ENCODE measurements at regions not wholly inside any gene's neighbourhood (a gene's known extent, or its start where the extent isn't known, plus 50 kb on each side); places are given as distances from the start of the nearest gene placed in this dataset.

- intact Hi-C loops (cut with DNase I, micrococcal nuclease) = loop anchor here in 1 of 2 experiments (5.0 kb wide), 1 partner anchor 181 kb away; no protein-coding TSS in a partner anchor
- Mint-ChIP-seq H3K36me3 (ENCODE audit: low read depth) (no peaks in the 10 kb centered on the region), H3K27me3 (peaks cover 12% of the 10 kb centered on the region), H3K4me1 (no peaks in the 10 kb centered on the region), H3K9me3 (ENCODE audit: low read depth) (no peaks in the 10 kb centered on the region), H3K27ac (no peak overlapping the region), H3K4me3 (no peak overlapping the region)
- DNase-seq = no peak
- ATAC-seq = no peak
- CTCF ChIA-PET = no interaction called here
- POLR2A ChIA-PET = no interaction called here
Measured at GRCh38 chr18:76578571-76579300, 83.7 kb upstream of the ZNF516 start.

- Mint-ChIP-seq H3K4me3 (no peak overlapping the region), H3K36me3 (ENCODE audit: low read depth) (no peaks in the 10 kb centered on the region), H3K9me3 (ENCODE audit: low read depth) (no peaks in the 10 kb centered on the region), H3K4me1 (no peaks in the 10 kb centered on the region), H3K27me3 (peaks cover 10% of the 10 kb centered on the region), H3K27ac (no peak overlapping the region)
- DNase-seq = no peak
- ATAC-seq = no peak
- intact Hi-C loops (cut with DNase I, micrococcal nuclease) = loop anchor here in 1 of 2 experiments (5.0 kb wide), 1 partner anchor 166 kb away; no protein-coding TSS in a partner anchor
- POLR2A ChIA-PET = no interaction called here
- CTCF ChIA-PET = no interaction called here
Measured at GRCh38 chr18:76573325-76574025, 78.4 kb upstream of the ZNF516 start.

- CTCF ChIA-PET = interaction anchor here (0.7 kb wide), 1 partner anchor 174 kb away, joined by 3 read pairs; no protein-coding TSS in a partner anchor
- no peak overlapping the region for H3K4me3 Mint-ChIP-seq
- POLR2A ChIA-PET = no interaction called here
- no peaks in the 10 kb centered on the region for H3K36me3 Mint-ChIP-seq (ENCODE audit: low read depth)
- DNase-seq (no peak), ATAC-seq (no peak)
- no peaks in the 10 kb centered on the region for H3K9me3 Mint-ChIP-seq (ENCODE audit: low read depth)
- intact Hi-C loops (cut with DNase I, micrococcal nuclease) = loop anchor here in 1 of 2 experiments (5.0 kb wide), 1 partner anchor 165 kb away; no protein-coding TSS in a partner anchor
- H3K4me1 Mint-ChIP-seq = no peaks in the 10 kb centered on the region
- no peak overlapping the region for H3K27ac Mint-ChIP-seq
- peaks cover 10% of the 10 kb centered on the region for H3K27me3 Mint-ChIP-seq
Measured at GRCh38 chr18:76572518-76573247, 77.6 kb upstream of the ZNF516 start.

- no peak for DNase-seq
Measured at GRCh38 chr18:76571689-76572088, 76.6 kb upstream of the ZNF516 start.

GRCh38 chr18:76570856-76571255 is 75.8 kb upstream of the ZNF516 start:
- peaks cover 10% of the 10 kb centered on the region for H3K27me3 Mint-ChIP-seq
- DNase-seq (no peak), ATAC-seq (no peak)
- no peak overlapping the region for H3K4me3 Mint-ChIP-seq
- no peaks in the 10 kb centered on the region for H3K36me3 Mint-ChIP-seq (ENCODE audit: low read depth)
- no peaks in the 10 kb centered on the region for H3K9me3 Mint-ChIP-seq (ENCODE audit: low read depth)
- intact Hi-C loops (cut with DNase I, micrococcal nuclease) = loop anchor here in 1 of 2 experiments (5.0 kb wide), 1 partner anchor 164 kb away; no protein-coding TSS in a partner anchor
- H3K4me1 Mint-ChIP-seq = no peaks in the 10 kb centered on the region
- ChIA-PET CTCF (interaction anchor here (0.6 kb wide), 1 partner anchor 227 kb away, joined by 3 read pairs; no protein-coding TSS in a partner anchor), POLR2A (no interaction called here)
- H3K27ac Mint-ChIP-seq = no peak overlapping the region

More at GRCh38 chr18:76571689-76572088, 76.6 kb upstream of the ZNF516 start:
- ATAC-seq = no peak
- no peak overlapping the region for H3K4me3 Mint-ChIP-seq
- no peak overlapping the region for H3K27ac Mint-ChIP-seq
- no peaks in the 10 kb centered on the region for H3K4me1 Mint-ChIP-seq
- H3K27me3 Mint-ChIP-seq = peaks cover 11% of the 10 kb centered on the region
- intact Hi-C loops (cut with DNase I, micrococcal nuclease) = loop anchor here in 1 of 2 experiments (5.0 kb wide), 1 partner anchor 164 kb away; no protein-coding TSS in a partner anchor
- H3K36me3 Mint-ChIP-seq (ENCODE audit: low read depth) = no peaks in the 10 kb centered on the region
- ChIA-PET POLR2A (no interaction called here), CTCF (interaction anchor here (0.7 kb wide), 1 partner anchor 13 kb away, joined by 3 read pairs; no protein-coding TSS in a partner anchor)
- H3K9me3 Mint-ChIP-seq (ENCODE audit: low read depth) = no peaks in the 10 kb centered on the region

GRCh38 chr18:76569644-76570419 is 74.8 kb upstream of the ZNF516 start:
- H3K36me3 Mint-ChIP-seq (ENCODE audit: low read depth) = no peaks in the 10 kb centered on the region
- H3K4me3 Mint-ChIP-seq = no peak overlapping the region
- DNase-seq (no peak), ATAC-seq (no peak)
- intact Hi-C loops (cut with DNase I, micrococcal nuclease) = loop anchor here in 1 of 2 experiments (5.0 kb wide), 1 partner anchor 163 kb away; no protein-coding TSS in a partner anchor
- H3K27ac Mint-ChIP-seq = no peak overlapping the region
- CTCF ChIA-PET = interaction anchor here (0.5 kb wide), 1 partner anchor 649 kb away, joined by 3 read pairs; no protein-coding TSS in a partner anchor
- H3K9me3 Mint-ChIP-seq (ENCODE audit: low read depth) = no peaks in the 10 kb centered on the region
- POLR2A ChIA-PET = no interaction called here
- H3K4me1 Mint-ChIP-seq = no peaks in the 10 kb centered on the region
- H3K27me3 Mint-ChIP-seq = peaks cover 7% of the 10 kb centered on the region

- ATAC-seq (no peak), DNase-seq (no peak)
- CTCF ChIA-PET = interaction anchor here (0.6 kb wide), 1 partner anchor 9 kb away, joined by 5 read pairs; no protein-coding TSS in a partner anchor
- no peak overlapping the region for H3K27ac Mint-ChIP-seq
- H3K9me3 Mint-ChIP-seq (ENCODE audit: low read depth) = no peaks in the 10 kb centered on the region
- peaks cover 12% of the 10 kb centered on the region for H3K27me3 Mint-ChIP-seq
- H3K4me3 Mint-ChIP-seq = no peak overlapping the region
- intact Hi-C loops (cut with DNase I, micrococcal nuclease) = no loop called here
- H3K4me1 Mint-ChIP-seq = no peaks in the 10 kb centered on the region
- H3K36me3 Mint-ChIP-seq (ENCODE audit: low read depth) = no peaks in the 10 kb centered on the region
- POLR2A ChIA-PET = no interaction called here
Measured at GRCh38 chr18:76568731-76569130, 73.7 kb upstream of the ZNF516 start.

GRCh38 chr18:76567835-76568445 is 72.9 kb upstream of the ZNF516 start:
- Mint-ChIP-seq H3K27ac (no peak overlapping the region), H3K36me3 (ENCODE audit: low read depth) (no peaks in the 10 kb centered on the region), H3K4me1 (no peaks in the 10 kb centered on the region), H3K4me3 (no peak overlapping the region), H3K27me3 (peaks cover 12% of the 10 kb centered on the region), H3K9me3 (ENCODE audit: low read depth) (no peaks in the 10 kb centered on the region)
- ATAC-seq = no peak
- DNase-seq = no peak
- ChIA-PET POLR2A (no interaction called here), CTCF (no interaction called here)
- intact Hi-C loops (cut with DNase I, micrococcal nuclease) = no loop called here

GRCh38 chr18:76566987-76567386 is 71.9 kb upstream of the ZNF516 start:
- ChIA-PET CTCF (no interaction called here), POLR2A (no interaction called here)
- DNase-seq (no peak), ATAC-seq (no peak)
- intact Hi-C loops (cut with DNase I, micrococcal nuclease) = no loop called here
- Mint-ChIP-seq H3K36me3 (ENCODE audit: low read depth) (no peaks in the 10 kb centered on the region), H3K27ac (no peak overlapping the region), H3K9me3 (ENCODE audit: low read depth) (no peaks in the 10 kb centered on the region), H3K27me3 (peaks cover 12% of the 10 kb centered on the region), H3K4me3 (no peak overlapping the region), H3K4me1 (no peaks in the 10 kb centered on the region)

- no peaks in the 10 kb centered on the region for H3K36me3 Mint-ChIP-seq (ENCODE audit: low read depth)
- POLR2A ChIA-PET = no interaction called here
- intact Hi-C loops (cut with DNase I, micrococcal nuclease) = no loop called here
Measured at GRCh38 chr18:76565238-76566173, 70.5 kb upstream of the ZNF516 start.

More at GRCh38 chr18:76565238-76566173, 70.5 kb upstream of the ZNF516 start:
- peaks cover 14% of the 10 kb centered on the region for H3K27me3 Mint-ChIP-seq
- H3K27ac Mint-ChIP-seq = no peak overlapping the region
- no peak for DNase-seq
- no peaks in the 10 kb centered on the region for H3K4me1 Mint-ChIP-seq
- H3K4me3 Mint-ChIP-seq = no peak overlapping the region
- ATAC-seq = no peak
- no peaks in the 10 kb centered on the region for H3K9me3 Mint-ChIP-seq (ENCODE audit: low read depth)
- CTCF ChIA-PET = no interaction called here

Measured in activated CD4-positive, alpha-beta T cell treated with anti-CD3 and anti-CD28 coated beads for 36 hours (primary cell).